ENCODE measurements at regions not wholly inside any gene's neighbourhood (a gene's known extent, or its start where the extent isn't known, plus 50 kb on each side); places are given as distances from the start of the nearest gene placed in this dataset.

GRCh38 chr4:7120341-7120740 is 52.5 kb upstream of the GRPEL1 start:
- POLR2A ChIA-PET = no interaction called here
- no peaks in the 10 kb centered on the region for H3K36me3 Mint-ChIP-seq (ENCODE audit: low read depth)
- DNase-seq = no peak

DNA sequence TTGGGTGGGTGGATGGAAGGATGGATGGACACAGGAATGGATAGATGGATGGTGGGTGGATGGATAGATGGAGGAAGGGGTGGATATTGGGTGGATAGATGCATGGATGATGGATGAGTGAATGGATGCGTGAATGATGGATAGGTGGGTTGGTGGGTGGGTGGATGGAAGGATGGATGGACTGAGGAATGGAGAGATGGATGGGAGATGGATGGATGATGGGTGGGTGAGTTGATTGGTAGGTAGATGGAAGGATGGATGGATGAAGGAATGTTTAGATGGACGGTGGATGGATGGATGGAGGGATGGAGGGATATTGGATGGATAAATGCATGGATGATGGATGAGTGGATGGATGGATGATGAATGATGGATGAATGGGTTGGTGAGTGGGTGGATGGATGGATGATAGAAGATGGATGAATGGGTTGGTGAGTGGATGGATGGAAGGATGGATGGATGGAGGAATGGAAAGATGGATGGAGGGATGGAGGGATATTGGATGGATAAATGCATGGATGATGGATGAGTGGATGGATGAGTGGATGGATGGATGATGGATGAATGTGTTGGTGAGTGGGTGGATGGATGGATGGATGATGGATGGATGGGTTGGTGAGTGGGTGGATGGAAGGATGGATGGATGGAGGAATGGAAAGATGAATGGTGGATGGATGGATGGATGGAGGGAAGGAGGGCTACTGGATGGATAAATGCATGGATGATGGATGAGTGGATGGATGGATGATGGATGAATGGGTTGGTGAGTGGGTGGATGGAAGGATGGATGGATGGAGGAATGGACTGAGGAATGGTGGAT is 50.4 kb upstream of the GRPEL1 start:
- H3K4me3 Mint-ChIP-seq = no peak overlapping the region
- H3K27me3 Mint-ChIP-seq = peaks cover 2% of the 10 kb centered on the region
- CTCF ChIA-PET = no interaction called here

More at GRCh38 chr4:7120341-7120740, 52.5 kb upstream of the GRPEL1 start:
- Mint-ChIP-seq H3K27ac (no peak overlapping the region), H3K9me3 (peaks cover 2% of the 10 kb centered on the region), H3K4me3 (no peak overlapping the region), H3K27me3 (peaks cover 2% of the 10 kb centered on the region), H3K4me1 (no peaks in the 10 kb centered on the region)
- CTCF ChIA-PET = no interaction called here

More for the DNA sequence above, 50.4 kb upstream of the GRPEL1 start:
- no peak for DNase-seq
- Mint-ChIP-seq H3K9me3 (peaks cover 2% of the 10 kb centered on the region), H3K4me1 (no peaks in the 10 kb centered on the region), H3K27ac (no peak overlapping the region), H3K36me3 (ENCODE audit: low read depth) (no peaks in the 10 kb centered on the region)
- POLR2A ChIA-PET = no interaction called here
